ENCODE measurements at regions not wholly inside any gene's neighbourhood (a gene's known extent, or its start where the extent isn't known, plus 50 kb on each side); places are given as distances from the start of the nearest gene placed in this dataset.
A peak's percentile ranks its signal among the peaks of the same experiment; 100 is the strongest.
"Not testable (repeated sequence)": the region's sequence is repeated elsewhere in the genome, so short reads cannot be mapped to it uniquely, and the experiment has no call there.

GRCh38 chr2:129188451-129188850 lies 791.0 kb upstream of the RAB6C start:
- no peak for DNase-seq

GRCh38 chr2:129189617-129190319 lies 789.7 kb upstream of the RAB6C start:
- no peak for DNase-seq

GRCh38 chr2:129190494-129190893 lies 789.0 kb upstream of the RAB6C start:
- DNase-seq, result no peak

GRCh38 chr2:129191530-129191929 lies 787.9 kb upstream of the RAB6C start:
- DNase-seq, result no peak

- no peak for DNase-seq
Measured at GRCh38 chr2:129192117-129192516, 787.3 kb upstream of the RAB6C start.

- no peak for DNase-seq
Measured at GRCh38 chr2:129192841-129193253, 786.6 kb upstream of the RAB6C start.

- no peak for DNase-seq
Measured at GRCh38 chr2:129193961-129194360, 785.5 kb upstream of the RAB6C start.

GRCh38 chr2:129199501-129199900 lies 780.0 kb upstream of the RAB6C start:
- no peak for DNase-seq

GRCh38 chr2:129201696-129202095 lies 777.8 kb upstream of the RAB6C start:
- DNase-seq, result no peak

GRCh38 chr2:129203331-129203730 lies 776.1 kb upstream of the RAB6C start:
- no peak for DNase-seq

- DNase-seq, result not testable (repeated sequence)
Measured at GRCh38 chr2:129204581-129204980, 774.9 kb upstream of the RAB6C start.

GRCh38 chr2:129205176-129205575 lies 774.3 kb upstream of the RAB6C start:
- DNase-seq, result no peak

- no peak for DNase-seq
Measured at GRCh38 chr2:129205766-129206165, 773.7 kb upstream of the RAB6C start.

- DNase-seq, result no peak
Measured at GRCh38 chr2:129212299-129212958, 767.0 kb upstream of the RAB6C start.

- DNase-seq, result no peak
Measured at GRCh38 chr2:129224022-129224421, 755.4 kb upstream of the RAB6C start.

GRCh38 chr2:129224486-129224885 lies 755.0 kb upstream of the RAB6C start:
- DNase-seq, result no peak

- DNase-seq, result no peak
Measured at GRCh38 chr2:129229196-129229595, 750.3 kb upstream of the RAB6C start.

- DNase-seq, result no peak
Measured at GRCh38 chr2:129229830-129230441, 749.5 kb upstream of the RAB6C start.

GRCh38 chr2:129231924-129232323 lies 747.5 kb upstream of the RAB6C start:
- no peak for DNase-seq

GRCh38 chr2:129233166-129233565 lies 746.3 kb upstream of the RAB6C start:
- DNase-seq, result no peak

- DNase-seq, result peak; percentile 13
Measured at GRCh38 chr2:129233751-129234406, 745.6 kb upstream of the RAB6C start.

GRCh38 chr2:129236601-129237000 lies 742.9 kb upstream of the RAB6C start:
- no peak for DNase-seq

- no peak for DNase-seq
Measured at GRCh38 chr2:129237966-129238725, 741.3 kb upstream of the RAB6C start.

Data from NCI-H510A treated with DMSO at 0.1 percent for 48 hours (cell line).